ENCODE measurements at regions not wholly inside any gene's neighbourhood (a gene's known extent, or its start where the extent isn't known, plus 50 kb on each side); places are given as distances from the start of the nearest gene placed in this dataset.

DNA sequence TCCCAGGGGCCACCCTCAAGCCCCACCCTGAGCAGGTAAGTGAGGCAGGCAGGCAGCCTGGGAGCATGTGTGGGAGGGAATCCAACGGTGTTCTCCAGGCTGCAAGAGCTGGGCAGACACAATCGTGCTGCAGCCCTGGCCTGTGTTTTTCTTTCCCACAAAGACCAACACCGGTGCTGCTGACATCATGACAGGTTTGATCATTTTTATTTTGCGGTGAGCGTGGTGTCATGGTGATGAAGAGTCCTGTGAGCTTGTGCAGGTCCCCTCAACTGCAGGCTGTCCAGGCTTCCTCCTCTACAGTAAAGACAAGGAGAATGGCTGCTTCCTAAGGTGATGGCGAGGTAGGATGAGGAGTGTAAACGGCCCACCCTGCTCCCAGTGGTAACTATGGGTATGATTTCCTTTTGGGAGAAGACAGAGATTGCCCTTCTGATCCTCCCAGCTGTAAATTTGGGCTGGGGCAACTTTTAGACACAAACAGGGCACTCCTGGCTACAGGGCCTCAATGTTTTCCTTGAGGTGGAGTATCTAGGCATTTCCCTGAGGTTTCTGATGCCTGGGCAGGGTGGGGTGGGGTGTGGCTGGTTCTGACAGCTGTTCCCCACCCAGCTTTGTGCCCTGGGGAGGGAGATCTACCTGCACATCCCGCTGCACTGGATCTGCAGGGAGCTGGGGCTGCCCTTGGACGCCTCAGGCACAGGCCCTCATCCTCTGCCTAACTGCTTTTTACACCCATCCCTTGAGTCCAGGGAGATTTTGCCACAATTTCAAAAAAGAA lies 109.1 kb downstream of the VCPKMT start:
- H3K27me3 ChIP-seq (ENCODE audit: insufficient read depth, low read length) = no peaks in the 10 kb centered on the region
- ChIA-PET POLR2A (interaction anchor here (0.6 to 1.0 kb wide), 2 partner anchors 139 to 145 kb away, joined by 3 to 4 read pairs; no protein-coding TSS in a partner anchor), RAD21 (ENCODE audit: low non-redundant PET in 1 of 2, low total read pairs in 2 of 2, uncharacterized antibody in 2 of 2, unreplicated experiment in 2 of 2) (interaction anchor here in 1 of 2 experiments (1.5 kb wide), 1 partner anchor 128 kb away, joined by 3 read pairs; no protein-coding TSS in a partner anchor), CTCF (interaction anchor here (0.9 to 1.3 kb wide), 2 partner anchors 128 to 144 kb away, joined by 3 to 5 read pairs; no protein-coding TSS in a partner anchor)
- no TSS peak for BruUV-seq (replicated peaks)
- peak overlapping the region; percentile 31 for H3K4me2 ChIP-seq (ENCODE audit: low read length)
- H3K9me3 ChIP-seq (ENCODE audit: control insufficient read depth in 1 of 2, insufficient read depth in 1 of 2, low read depth in 1 of 2, low read length in 2 of 2) = no peaks in the 10 kb centered on the region
- no peaks in the 10 kb centered on the region for H3K79me2 ChIP-seq (ENCODE audit: insufficient read depth, low read length)
- no peak overlapping the region for H3K9ac ChIP-seq (ENCODE audit: low read length)
- peak; percentile 52 for ATAC-seq
- intact Hi-C loops (cut with micrococcal nuclease) = no loop called here
- H4K20me1 ChIP-seq (ENCODE audit: insufficient read depth) = no peaks in the 10 kb centered on the region
- H3K4me3 ChIP-seq (replicated peaks in 1 of 2; ENCODE audit: low read depth in 1 of 2, low read length in 2 of 2) = no peak overlapping the region
- no peaks in the 10 kb centered on the region for H3K36me3 ChIP-seq (ENCODE audit: control insufficient read depth in 1 of 2, insufficient read depth in 2 of 2, low read length in 2 of 2)
- no peaks in the 10 kb centered on the region for H3K9me2 ChIP-seq (ENCODE audit: insufficient read depth)
- DNase-seq (ENCODE audit: low read depth, low spot score) = no peak
- peaks cover 39 to 61% of the 10 kb centered on the region in 2 experiments for H3K4me1 ChIP-seq (ENCODE audit: control insufficient read depth in 1 of 2, insufficient read depth in 2 of 2, low read length in 2 of 2)
- TF ChIP-seq ZNF274 (IDR thresholded peaks at IDR 0.05; ENCODE audit: low read depth, low read length) (no peak), SP1 (IDR thresholded peaks at IDR 0.05; ENCODE audit: low read depth) (no peak), CBX3 (IDR thresholded peaks at IDR 0.05; ENCODE audit: low read depth) (no peak), EGR1 (IDR thresholded peaks at IDR 0.05; ENCODE audit: low read depth) (no peak)
- TF ChIP-seq, protein P1, sequence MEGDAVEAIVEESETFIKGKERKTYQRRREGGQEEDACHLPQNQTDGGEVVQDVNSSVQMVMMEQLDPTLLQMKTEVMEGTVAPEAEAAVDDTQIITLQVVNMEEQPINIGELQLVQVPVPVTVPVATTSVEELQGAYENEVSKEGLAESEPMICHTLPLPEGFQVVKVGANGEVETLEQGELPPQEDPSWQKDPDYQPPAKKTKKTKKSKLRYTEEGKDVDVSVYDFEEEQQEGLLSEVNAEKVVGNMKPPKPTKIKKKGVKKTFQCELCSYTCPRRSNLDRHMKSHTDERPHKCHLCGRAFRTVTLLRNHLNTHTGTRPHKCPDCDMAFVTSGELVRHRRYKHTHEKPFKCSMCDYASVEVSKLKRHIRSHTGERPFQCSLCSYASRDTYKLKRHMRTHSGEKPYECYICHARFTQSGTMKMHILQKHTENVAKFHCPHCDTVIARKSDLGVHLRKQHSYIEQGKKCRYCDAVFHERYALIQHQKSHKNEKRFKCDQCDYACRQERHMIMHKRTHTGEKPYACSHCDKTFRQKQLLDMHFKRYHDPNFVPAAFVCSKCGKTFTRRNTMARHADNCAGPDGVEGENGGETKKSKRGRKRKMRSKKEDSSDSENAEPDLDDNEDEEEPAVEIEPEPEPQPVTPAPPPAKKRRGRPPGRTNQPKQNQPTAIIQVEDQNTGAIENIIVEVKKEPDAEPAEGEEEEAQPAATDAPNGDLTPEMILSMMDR (IDR thresholded peaks at IDR 0.05 in 2 of 3, conservative IDR thresholded peaks at IDR 0.05 in 1 of 3; ENCODE audit: borderline replicate concordance in 1 of 3, insufficient read depth in 1 of 3, low read depth in 2 of 3, low read length in 2 of 3) = peak in 2 of 3 experiments; percentile 33 to 47; a peak in 3 of 6 replicates
- no peak overlapping the region for H3K27ac ChIP-seq (ENCODE audit: low read depth, low read length)
- H2AFZ ChIP-seq (ENCODE audit: low read depth, low read length, poor library complexity, severe bottlenecking) = no peak overlapping the region

DNA sequence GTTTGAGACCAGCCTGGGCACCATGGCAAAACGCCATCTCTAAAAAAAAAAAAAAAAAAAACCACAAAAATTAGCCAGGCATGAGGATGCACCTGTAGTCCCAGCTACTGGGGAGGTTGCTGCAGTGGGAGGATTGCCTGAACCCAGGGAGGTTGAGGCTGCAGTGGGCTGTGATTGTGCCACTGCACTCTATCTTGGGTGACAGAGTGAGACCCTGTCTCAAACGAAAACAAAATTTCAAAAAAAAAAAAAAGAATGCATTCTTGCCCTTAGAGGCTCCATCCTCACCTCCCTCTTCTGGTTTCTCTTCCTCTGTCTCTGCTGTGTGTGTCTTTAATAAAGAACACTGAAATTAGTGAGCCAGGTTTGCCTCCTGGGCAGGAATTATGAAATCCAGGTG lies 107.8 kb downstream of the VCPKMT start:
- ATAC-seq (no peak), DNase-seq (ENCODE audit: low read depth, low spot score) (no peak)
- H3K27me3 ChIP-seq (ENCODE audit: insufficient read depth, low read length) = no peaks in the 10 kb centered on the region
- no peaks in the 10 kb centered on the region for H4K20me1 ChIP-seq (ENCODE audit: insufficient read depth)
- CTCF ChIA-PET = interaction anchor here (0.9 kb wide), 1 partner anchor 129 kb away, joined by 3 read pairs; no protein-coding TSS in a partner anchor
- TF ChIP-seq, protein P2, sequence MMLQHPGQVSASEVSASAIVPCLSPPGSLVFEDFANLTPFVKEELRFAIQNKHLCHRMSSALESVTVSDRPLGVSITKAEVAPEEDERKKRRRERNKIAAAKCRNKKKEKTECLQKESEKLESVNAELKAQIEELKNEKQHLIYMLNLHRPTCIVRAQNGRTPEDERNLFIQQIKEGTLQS (IDR thresholded peaks at IDR 0.05) = no peak
- TF ChIP-seq POLR2A (IDR thresholded peaks at IDR 0.05; ENCODE audit: borderline replicate concordance, extremely low read depth, insufficient read depth, insufficient read length) = no peak
- no peak for TF ChIP-seq RAD21 (IDR thresholded peaks at IDR 0.05; ENCODE audit: low read depth)
- TF ChIP-seq, protein P3, sequence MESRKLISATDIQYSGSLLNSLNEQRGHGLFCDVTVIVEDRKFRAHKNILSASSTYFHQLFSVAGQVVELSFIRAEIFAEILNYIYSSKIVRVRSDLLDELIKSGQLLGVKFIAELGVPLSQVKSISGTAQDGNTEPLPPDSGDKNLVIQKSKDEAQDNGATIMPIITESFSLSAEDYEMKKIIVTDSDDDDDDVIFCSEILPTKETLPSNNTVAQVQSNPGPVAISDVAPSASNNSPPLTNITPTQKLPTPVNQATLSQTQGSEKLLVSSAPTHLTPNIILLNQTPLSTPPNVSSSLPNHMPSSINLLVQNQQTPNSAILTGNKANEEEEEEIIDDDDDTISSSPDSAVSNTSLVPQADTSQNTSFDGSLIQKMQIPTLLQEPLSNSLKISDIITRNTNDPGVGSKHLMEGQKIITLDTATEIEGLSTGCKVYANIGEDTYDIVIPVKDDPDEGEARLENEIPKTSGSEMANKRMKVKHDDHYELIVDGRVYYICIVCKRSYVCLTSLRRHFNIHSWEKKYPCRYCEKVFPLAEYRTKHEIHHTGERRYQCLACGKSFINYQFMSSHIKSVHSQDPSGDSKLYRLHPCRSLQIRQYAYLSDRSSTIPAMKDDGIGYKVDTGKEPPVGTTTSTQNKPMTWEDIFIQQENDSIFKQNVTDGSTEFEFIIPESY (IDR thresholded peaks at IDR 0.05; ENCODE audit: extremely low read depth, insufficient replicate concordance, low read length) = no peak
- H3K27ac ChIP-seq (ENCODE audit: low read depth, low read length) = no peak overlapping the region
- RAD21 ChIA-PET (ENCODE audit: low non-redundant PET in 1 of 2, low total read pairs in 2 of 2, uncharacterized antibody in 2 of 2, unreplicated experiment in 2 of 2) = interaction anchor here in 1 of 2 experiments (1.5 kb wide), 1 partner anchor 129 kb away, joined by 3 read pairs; no protein-coding TSS in a partner anchor
- intact Hi-C loops (cut with micrococcal nuclease) = no loop called here
- H3K4me1 ChIP-seq (ENCODE audit: control insufficient read depth in 1 of 2, insufficient read depth in 2 of 2, low read length in 2 of 2) = peaks cover 42 to 61% of the 10 kb centered on the region in 2 experiments
- peak overlapping the region; percentile 8; the same call in 1 of the 2 replicates for H3K9ac ChIP-seq (ENCODE audit: low read length)
- no peaks in the 10 kb centered on the region for H3K9me3 ChIP-seq (ENCODE audit: control insufficient read depth in 1 of 2, insufficient read depth in 1 of 2, low read depth in 1 of 2, low read length in 2 of 2)
- no peak overlapping the region for H3K4me3 ChIP-seq (replicated peaks in 1 of 2; ENCODE audit: low read depth in 1 of 2, low read length in 2 of 2)
- peak overlapping the region; percentile 15; the same call in 1 of the 2 replicates for H3K4me2 ChIP-seq (ENCODE audit: low read length)
- no peaks in the 10 kb centered on the region for H3K79me2 ChIP-seq (ENCODE audit: insufficient read depth, low read length)
- no peaks in the 10 kb centered on the region for H3K9me2 ChIP-seq (ENCODE audit: insufficient read depth)
- no peaks in the 10 kb centered on the region for H3K36me3 ChIP-seq (ENCODE audit: control insufficient read depth in 1 of 2, insufficient read depth in 2 of 2, low read length in 2 of 2)
- BruUV-seq (replicated peaks) = no TSS peak
- H2AFZ ChIP-seq (ENCODE audit: low read depth, low read length, poor library complexity, severe bottlenecking) = no peak overlapping the region
- POLR2A ChIA-PET = no interaction called here
